Left forelimb (tissue), 1 donor: ENCODE measurements at regions not wholly inside any gene's neighbourhood (a gene's known extent, or its start where the extent isn't known, plus 50 kb on each side); places are given as distances from the start of the nearest gene placed in this dataset.

ENCODE experiments used
- DNase-seq: peaks from one replicate; pipeline ENCODE4 v3.0.0-alpha.2; 2018; ENCODE audit warnings: low spot score

GRCh38 chr3:72204452-72204851, 419.5 kb upstream of the PROK2 start:
- DNase-seq = no peak

GRCh38 chr3:72203613-72204349, 418.8 kb upstream of the PROK2 start:
- DNase-seq = no peak

- DNase-seq = no peak
These were observed 418.2 kb upstream of the PROK2 start for GRCh38 chr3:72203105-72203504.

- DNase-seq = no peak
These were observed 415.4 kb upstream of the PROK2 start for GRCh38 chr3:72200332-72200731.

DNA sequence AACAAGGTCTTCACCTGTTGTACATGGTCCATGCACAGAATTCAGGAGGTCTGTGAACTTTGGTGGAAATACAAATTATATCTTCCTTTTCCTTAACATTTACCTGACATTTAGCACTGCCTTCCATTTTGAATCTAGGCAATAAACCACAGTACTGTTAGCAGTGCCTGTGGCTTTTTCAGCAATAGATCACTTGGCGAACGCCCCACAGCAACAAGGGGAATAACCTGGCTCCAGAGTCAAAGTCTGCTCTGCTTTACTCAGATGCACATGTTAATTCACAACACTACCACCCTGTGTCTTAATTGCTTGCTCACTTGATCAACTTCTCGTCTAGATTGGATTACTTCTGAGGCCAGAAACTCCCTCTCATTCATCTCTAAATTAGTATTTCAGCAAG, 414.6 kb upstream of the PROK2 start:
- DNase-seq = no peak

DNA sequence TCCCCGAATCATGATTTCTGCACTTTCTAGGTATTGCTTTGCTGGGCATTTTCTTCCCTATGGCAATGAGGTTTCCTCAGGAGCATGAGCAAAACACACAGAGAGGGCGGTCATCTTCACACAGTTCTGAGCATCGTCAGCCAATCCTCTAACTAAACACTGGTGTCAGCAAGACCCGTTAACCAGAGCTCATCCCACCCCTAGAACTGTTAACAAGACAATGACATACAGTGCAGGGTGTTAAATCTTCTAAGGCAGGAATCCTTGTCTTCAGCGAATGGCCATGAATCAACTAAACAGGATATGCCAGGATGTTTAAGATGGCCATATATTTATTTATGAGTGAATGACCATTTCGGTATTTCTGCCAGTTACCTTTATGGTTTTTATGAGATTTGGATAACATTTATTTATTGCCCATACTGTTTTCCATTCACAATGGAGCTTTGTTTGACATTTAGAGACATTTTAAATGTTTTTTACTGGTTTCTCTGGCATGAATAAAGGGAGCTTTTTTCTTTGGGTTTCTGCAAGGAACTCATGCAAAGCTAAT, 411.5 kb upstream of the PROK2 start:
- DNase-seq = no peak

- DNase-seq = no peak
These were observed 410.9 kb upstream of the PROK2 start for GRCh38 chr3:72195895-72196294.

DNA sequence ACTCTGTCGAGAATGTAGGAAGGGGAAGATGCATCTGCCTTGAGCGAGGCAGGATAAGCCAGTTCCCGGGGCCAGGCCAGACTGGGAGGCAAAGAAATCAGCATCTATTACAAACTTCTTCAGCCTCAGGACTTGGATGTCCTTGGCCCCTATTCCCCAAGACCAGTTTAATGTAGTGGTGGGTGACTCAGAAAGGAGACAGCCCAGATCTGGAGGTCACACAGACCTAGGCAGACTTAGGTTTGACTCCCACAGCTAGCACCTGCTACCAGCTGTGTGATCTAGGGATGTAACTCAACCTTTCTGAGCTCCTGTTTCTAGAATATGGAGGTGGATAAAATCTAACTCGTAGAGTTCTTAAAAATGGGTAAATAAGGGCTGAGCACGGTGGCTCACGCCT, 409.5 kb upstream of the PROK2 start:
- no peak for DNase-seq

DNA sequence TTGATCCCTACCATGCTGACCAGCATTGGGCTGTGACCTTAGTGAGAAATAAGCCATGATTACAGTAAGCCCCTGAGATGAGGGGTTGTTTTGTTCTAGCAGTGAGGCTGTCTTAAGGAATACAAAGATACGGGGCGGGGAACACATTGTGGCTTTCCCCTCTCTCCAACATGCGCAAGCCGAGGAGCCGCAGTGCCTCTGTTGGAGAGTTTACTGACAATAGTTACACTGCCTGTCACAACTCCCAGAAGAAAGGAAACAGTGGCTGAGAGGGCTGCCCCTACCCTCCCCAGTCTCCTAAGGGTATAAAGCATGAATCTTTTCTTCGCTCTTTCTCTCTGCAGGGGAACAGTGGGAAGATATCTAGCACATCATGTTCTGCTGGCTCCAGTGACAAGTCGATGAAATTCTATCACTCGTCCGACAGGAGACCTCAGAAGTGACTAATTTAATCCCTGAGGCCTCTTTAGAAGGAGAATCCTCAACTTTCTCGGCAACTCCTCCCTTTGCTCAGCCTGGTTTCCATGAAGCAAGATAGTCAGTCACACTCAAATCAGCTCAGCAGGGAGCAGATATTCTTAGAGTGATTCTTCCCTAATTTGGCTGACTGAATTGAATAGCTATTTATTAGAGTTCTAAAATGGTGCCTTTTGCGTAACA, 409.0 kb upstream of the PROK2 start:
- DNase-seq = no peak

DNA sequence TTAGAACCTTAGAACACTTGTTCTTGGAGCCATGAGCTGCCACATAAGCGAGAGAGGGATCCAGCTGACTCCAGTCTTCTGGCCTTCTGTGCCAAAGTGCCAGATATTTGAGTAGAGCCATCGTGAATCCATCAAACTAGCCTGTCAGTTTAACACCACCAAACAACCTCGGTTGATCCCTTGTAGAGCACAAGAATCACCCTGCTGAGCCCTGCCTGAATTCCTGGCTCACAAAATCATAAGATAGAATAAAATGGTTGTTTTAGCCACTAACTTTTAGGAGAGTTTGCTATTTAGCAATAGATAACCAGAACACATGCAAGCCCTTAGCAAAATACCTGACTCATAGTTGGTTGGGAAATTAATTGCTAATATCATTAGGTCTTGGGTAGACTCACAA, 407.6 kb upstream of the PROK2 start:
- DNase-seq = no peak

GRCh38 chr3:72191209-72191960, 406.4 kb upstream of the PROK2 start:
- DNase-seq = no peak

- DNase-seq = no peak
These were observed 405.1 kb upstream of the PROK2 start for GRCh38 chr3:72190050-72190449.

DNA sequence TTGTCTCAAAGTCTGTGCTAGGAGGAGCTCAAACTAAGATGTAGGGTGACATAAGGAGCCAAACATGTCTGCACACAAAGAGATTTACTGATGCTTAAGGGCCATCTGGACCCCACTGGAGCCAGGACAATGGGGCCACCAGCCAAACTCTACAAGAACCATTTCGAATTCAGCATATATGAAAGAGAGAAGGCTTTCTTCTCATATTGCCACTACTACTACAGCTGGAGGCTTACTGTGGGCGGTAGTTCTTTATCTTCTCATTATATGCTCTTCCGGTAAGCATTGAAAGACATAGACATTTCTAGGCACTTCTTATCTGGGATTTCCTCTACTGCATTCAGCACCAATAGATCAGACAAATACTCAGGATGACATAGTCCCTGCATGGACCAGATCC, 404.4 kb upstream of the PROK2 start:
- no peak for DNase-seq

DNA sequence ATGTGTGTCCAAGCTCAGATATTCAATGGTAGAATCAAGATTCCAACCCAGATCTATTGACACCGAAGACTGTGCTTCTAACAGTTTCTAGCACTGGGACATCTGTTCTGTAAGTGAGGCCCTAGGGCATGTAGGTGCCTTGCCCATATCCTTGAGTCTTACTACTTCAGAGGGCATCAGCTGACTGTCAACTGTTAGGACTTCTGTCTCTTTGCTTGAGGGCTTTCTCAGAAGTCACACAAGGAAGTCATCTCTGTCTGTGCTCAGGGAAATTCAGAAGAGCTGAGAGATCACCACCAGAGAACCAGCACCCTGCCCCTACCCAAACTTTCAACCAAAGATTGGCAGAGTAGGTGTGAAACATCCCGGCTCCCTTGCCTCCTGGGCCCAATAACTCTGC, 403.6 kb upstream of the PROK2 start:
- DNase-seq = no peak

GRCh38 chr3:72187131-72187530, 402.2 kb upstream of the PROK2 start:
- no peak for DNase-seq

GRCh38 chr3:72186400-72186855, 401.5 kb upstream of the PROK2 start:
- no peak for DNase-seq

- DNase-seq = no peak
These were observed 400.8 kb upstream of the PROK2 start for GRCh38 chr3:72185549-72186399.

DNA sequence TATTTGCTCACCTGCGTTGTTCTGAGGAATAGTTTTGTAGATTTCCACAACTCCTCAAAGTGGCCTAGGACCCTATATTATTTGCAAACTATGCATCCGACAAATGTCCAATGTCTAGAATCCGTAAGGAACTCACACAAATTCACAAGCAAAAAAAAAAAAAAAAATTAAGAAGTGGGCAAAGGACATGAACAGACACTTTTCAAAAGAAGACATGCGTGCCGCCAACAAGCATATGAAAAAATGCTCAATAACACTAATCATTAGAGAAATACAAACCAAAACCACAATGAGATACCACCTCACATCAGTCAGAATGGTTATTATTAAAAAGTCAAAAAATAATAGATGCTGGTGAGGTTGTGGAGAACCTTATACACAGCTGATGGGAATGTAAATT, 398.5 kb upstream of the PROK2 start:
- no peak for DNase-seq

DNA sequence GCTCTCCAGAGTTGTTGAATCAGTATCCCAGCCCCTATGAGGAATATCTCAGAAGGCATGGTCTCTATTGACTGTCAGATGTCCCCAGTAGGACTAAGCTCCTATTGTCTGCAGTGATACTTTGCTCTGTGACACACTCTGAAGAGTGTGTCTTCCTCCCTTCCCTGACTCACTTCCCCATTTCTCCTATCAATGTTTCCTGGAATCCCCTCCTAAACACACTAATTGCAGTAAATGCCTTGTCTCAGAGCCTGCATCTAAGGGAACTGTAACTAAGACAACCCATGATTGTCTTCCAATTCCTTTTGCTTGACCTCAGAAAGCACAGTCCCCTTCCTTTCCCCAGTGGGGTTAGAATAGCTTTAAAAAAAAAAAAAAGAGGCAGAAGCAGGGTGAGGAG, 397.3 kb upstream of the PROK2 start:
- no peak for DNase-seq

DNA sequence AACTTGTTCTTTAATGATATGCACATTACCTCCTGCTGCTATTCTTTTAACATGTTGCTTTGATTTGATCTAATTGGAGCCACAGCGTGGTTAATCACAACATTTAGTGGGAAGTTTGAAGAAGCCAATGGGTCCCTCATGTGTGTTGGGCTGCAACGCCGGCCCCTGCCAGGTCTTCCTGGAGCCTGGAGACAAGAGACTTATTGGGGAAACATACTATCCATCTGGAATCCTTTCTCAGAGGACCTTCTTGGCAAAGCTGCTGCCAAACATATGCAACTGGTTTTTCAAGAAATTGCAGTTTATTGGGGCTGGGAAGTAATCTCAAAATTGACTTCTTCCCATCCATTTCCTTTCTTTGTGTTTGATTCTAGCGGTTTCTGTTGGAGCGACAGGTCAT, 396.3 kb upstream of the PROK2 start:
- DNase-seq = no peak

- DNase-seq = no peak
These were observed 395.5 kb upstream of the PROK2 start for GRCh38 chr3:72180405-72180804.

GRCh38 chr3:72179107-72179464, 394.1 kb upstream of the PROK2 start:
- DNase-seq = no peak
